ENCODE measurements at regions not wholly inside any gene's neighbourhood (a gene's known extent, or its start where the extent isn't known, plus 50 kb on each side); places are given as distances from the start of the nearest gene placed in this dataset.

- DNase-seq (ENCODE audit: insufficient read length) (no peak), FAIRE-seq (no peak)
- no peak for TF ChIP-seq POLR2AphosphoS5 (IDR thresholded peaks at IDR 0.05; ENCODE audit: low read depth, low read length)
These were observed 100.7 kb upstream of the CARMIL1 start for GRCh38 chr6:25178336-25179035.

- DNase-seq (ENCODE audit: insufficient read length) = no peak
- TF ChIP-seq POLR2A (IDR thresholded peaks at IDR 0.05; ENCODE audit: low read depth, low read length) (no peak), POLR2AphosphoS5 (IDR thresholded peaks at IDR 0.05; ENCODE audit: low read depth, low read length) (no peak)
- no peak for FAIRE-seq
These were observed 100.0 kb upstream of the CARMIL1 start for GRCh38 chr6:25179051-25179778.

- DNase-seq (ENCODE audit: insufficient read length) (no peak), FAIRE-seq (no peak)
- TF ChIP-seq POLR2AphosphoS5 (IDR thresholded peaks at IDR 0.05; ENCODE audit: low read depth, low read length) (no peak), TAF1 (IDR thresholded peaks at IDR 0.05; ENCODE audit: borderline replicate concordance, low read depth, low read length) (no peak), POLR2A (IDR thresholded peaks at IDR 0.05; ENCODE audit: low read depth, low read length) (no peak)
These were observed 98.4 kb upstream of the CARMIL1 start for GRCh38 chr6:25180630-25181349.

GRCh38 chr6:25181350-25181724 is 97.8 kb upstream of the CARMIL1 start:
- no peak for FAIRE-seq
- DNase-seq (ENCODE audit: insufficient read length) = no peak
- TF ChIP-seq TAF1 (IDR thresholded peaks at IDR 0.05; ENCODE audit: borderline replicate concordance, low read depth, low read length) (no peak), POLR2A (IDR thresholded peaks at IDR 0.05; ENCODE audit: low read depth, low read length) (no peak), POLR2AphosphoS5 (IDR thresholded peaks at IDR 0.05; ENCODE audit: low read depth, low read length) (no peak)

GRCh38 chr6:25181923-25182322 is 97.3 kb upstream of the CARMIL1 start:
- no peak for FAIRE-seq
- DNase-seq (ENCODE audit: insufficient read length) = no peak
- TF ChIP-seq TAF1 (IDR thresholded peaks at IDR 0.05; ENCODE audit: borderline replicate concordance, low read depth, low read length) (no peak), POLR2A (IDR thresholded peaks at IDR 0.05; ENCODE audit: low read depth, low read length) (no peak), POLR2AphosphoS5 (IDR thresholded peaks at IDR 0.05; ENCODE audit: low read depth, low read length) (no peak)

GRCh38 chr6:25186919-25187318 is 92.3 kb upstream of the CARMIL1 start:
- TF ChIP-seq TAF1 (IDR thresholded peaks at IDR 0.05; ENCODE audit: borderline replicate concordance, low read depth, low read length) (no peak), POLR2AphosphoS5 (IDR thresholded peaks at IDR 0.05; ENCODE audit: low read depth, low read length) (no peak), POLR2A (IDR thresholded peaks at IDR 0.05; ENCODE audit: low read depth, low read length) (no peak)
- DNase-seq (ENCODE audit: insufficient read length) = no peak
- no peak for FAIRE-seq

- FAIRE-seq = no peak
These were observed 90.9 kb upstream of the CARMIL1 start for GRCh38 chr6:25188232-25188631.

GRCh38 chr6:25192590-25193459 is 86.3 kb upstream of the CARMIL1 start:
- FAIRE-seq (no peak), DNase-seq (ENCODE audit: insufficient read length) (no peak)
- TF ChIP-seq POLR2AphosphoS5 (IDR thresholded peaks at IDR 0.05; ENCODE audit: low read depth, low read length) (no peak), TAF1 (IDR thresholded peaks at IDR 0.05; ENCODE audit: borderline replicate concordance, low read depth, low read length) (no peak), POLR2A (IDR thresholded peaks at IDR 0.05; ENCODE audit: low read depth, low read length) (no peak)

More at GRCh38 chr6:25188232-25188631, 90.9 kb upstream of the CARMIL1 start:
- DNase-seq (ENCODE audit: insufficient read length) = no peak
- TF ChIP-seq POLR2AphosphoS5 (IDR thresholded peaks at IDR 0.05; ENCODE audit: low read depth, low read length) (no peak), POLR2A (IDR thresholded peaks at IDR 0.05; ENCODE audit: low read depth, low read length) (no peak), TAF1 (IDR thresholded peaks at IDR 0.05; ENCODE audit: borderline replicate concordance, low read depth, low read length) (no peak)

- DNase-seq (ENCODE audit: insufficient read length) (no peak), FAIRE-seq (no peak)
- no peak for TF ChIP-seq POLR2A (IDR thresholded peaks at IDR 0.05; ENCODE audit: low read depth, low read length)
- TF ChIP-seq TAF1 (IDR thresholded peaks at IDR 0.05; ENCODE audit: borderline replicate concordance, low read depth, low read length) = no peak
- TF ChIP-seq POLR2AphosphoS5 (IDR thresholded peaks at IDR 0.05; ENCODE audit: low read depth, low read length) = no peak
These were observed 85.6 kb upstream of the CARMIL1 start for GRCh38 chr6:25193460-25194171.

GRCh38 chr6:25194172-25194678 is 84.9 kb upstream of the CARMIL1 start:
- DNase-seq (ENCODE audit: insufficient read length) = no peak

More at GRCh38 chr6:25194172-25194678, 84.9 kb upstream of the CARMIL1 start:
- no peak for FAIRE-seq
- TF ChIP-seq POLR2A (IDR thresholded peaks at IDR 0.05; ENCODE audit: low read depth, low read length) (no peak), TAF1 (IDR thresholded peaks at IDR 0.05; ENCODE audit: borderline replicate concordance, low read depth, low read length) (no peak), POLR2AphosphoS5 (IDR thresholded peaks at IDR 0.05; ENCODE audit: low read depth, low read length) (no peak)
